HG02981 (cell line): ENCODE measurements at regions not wholly inside any gene's neighbourhood (a gene's known extent, or its start where the extent isn't known, plus 50 kb on each side); places are given as distances from the start of the nearest gene placed in this dataset.
"Not testable (repeated sequence)": the region's sequence is repeated elsewhere in the genome, so short reads cannot be mapped to it uniquely, and the experiment has no call there.

Experiments
- ATAC-seq: cut with Tn5 transposase; IDR thresholded peaks from one replicate; pipeline ENCODE4 v1.9.1; 2021; ENCODE audit warnings: mild to moderate bottlenecking, moderate library complexity; ENCODE audit not compliant: unreplicated experiment

GRCh38 chr5:2165203-2165602, 282.5 kb upstream of the IRX4 start:
- no peak for ATAC-seq

- ATAC-seq: no peak
Measured at GRCh38 chr5:2164586-2164985, 281.9 kb upstream of the IRX4 start.

GRCh38 chr5:2163940-2164490, 281.3 kb upstream of the IRX4 start:
- no peak for ATAC-seq

- ATAC-seq: no peak
Measured at GRCh38 chr5:2163060-2163856, 280.5 kb upstream of the IRX4 start.

GRCh38 chr5:2160811-2161210, 278.1 kb upstream of the IRX4 start:
- no peak for ATAC-seq

- ATAC-seq: no peak
Measured at GRCh38 chr5:2158767-2159166, 276.0 kb upstream of the IRX4 start.

- ATAC-seq: no peak
Measured at GRCh38 chr5:2158109-2158508, 275.4 kb upstream of the IRX4 start.

- no peak for ATAC-seq
Measured at GRCh38 chr5:2157372-2157771, 274.6 kb upstream of the IRX4 start.

GRCh38 chr5:2156358-2157059, 273.8 kb upstream of the IRX4 start:
- ATAC-seq: no peak

GRCh38 chr5:2155556-2155955, 272.8 kb upstream of the IRX4 start:
- ATAC-seq: no peak

GRCh38 chr5:2153802-2154201, 271.1 kb upstream of the IRX4 start:
- ATAC-seq: no peak

- no peak for ATAC-seq
Measured at GRCh38 chr5:2153350-2153749, 270.6 kb upstream of the IRX4 start.

- not testable (repeated sequence) for ATAC-seq
Measured at GRCh38 chr5:2151301-2151888, 268.7 kb upstream of the IRX4 start.

GRCh38 chr5:2149195-2149539, 266.4 kb upstream of the IRX4 start:
- ATAC-seq: no peak

GRCh38 chr5:2148312-2149194, 265.8 kb upstream of the IRX4 start:
- ATAC-seq: no peak

- no peak for ATAC-seq
Measured at GRCh38 chr5:2147504-2148311, 265.0 kb upstream of the IRX4 start.

- no peak for ATAC-seq
Measured at GRCh38 chr5:2143646-2144353, 261.1 kb upstream of the IRX4 start.

- ATAC-seq: no peak
Measured at GRCh38 chr5:2143088-2143487, 260.4 kb upstream of the IRX4 start.

- ATAC-seq: no peak
Measured at GRCh38 chr5:2142456-2142954, 259.8 kb upstream of the IRX4 start.
